HL-60/S4 (cell line): ENCODE measurements at regions not wholly inside any gene's neighbourhood (a gene's known extent, or its start where the extent isn't known, plus 50 kb on each side); places are given as distances from the start of the nearest gene placed in this dataset.

ENCODE experiments used
- in situ Hi-C: fragments of 300-500 bp; cut with MboI; formaldehyde crosslinking; loops from 2 replicates; pipeline ENCODE4 v1.14.3; 2022; ENCODE audit warnings: low sequenced_read_pairs

DNA sequence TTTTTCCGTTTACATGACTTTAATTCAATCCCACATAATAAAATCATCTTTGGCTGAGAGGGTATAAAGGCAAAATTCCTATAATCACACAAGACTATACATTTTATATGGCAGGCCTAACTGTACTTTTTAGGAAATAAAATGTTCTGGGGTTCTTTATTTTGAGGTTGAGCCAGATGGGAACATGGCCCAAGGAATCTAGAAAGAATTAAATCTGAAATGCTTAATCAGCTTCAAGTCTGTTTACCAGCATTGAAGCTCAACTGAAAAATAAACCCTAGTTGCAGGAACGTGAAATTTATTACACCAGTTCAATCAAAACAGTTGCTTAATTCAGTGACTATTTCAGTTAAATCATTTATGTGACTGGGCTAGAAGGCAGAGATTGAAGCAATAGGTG is 191.0 kb upstream of the BTG1 start:
- in situ Hi-C loops, result no loop called here

DNA sequence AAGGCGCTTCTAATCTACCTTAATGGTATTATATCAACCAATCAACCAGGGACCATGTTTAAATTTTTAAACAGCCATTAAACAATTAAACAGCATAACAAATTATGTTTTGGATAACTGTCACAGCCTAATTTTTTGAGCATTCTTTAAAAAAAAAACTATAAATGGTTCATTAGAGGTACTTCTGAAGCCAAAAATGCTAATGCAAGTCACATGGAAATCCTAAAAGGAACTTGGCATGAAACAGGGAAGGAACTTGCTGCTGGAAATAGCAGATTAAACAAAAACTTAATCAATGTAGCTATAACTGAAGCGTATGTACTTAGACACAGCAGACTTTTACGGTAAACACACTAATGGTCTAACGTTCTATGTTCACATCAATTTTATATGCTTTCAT is 190.2 kb upstream of the BTG1 start:
- in situ Hi-C loops, result no loop called here

DNA sequence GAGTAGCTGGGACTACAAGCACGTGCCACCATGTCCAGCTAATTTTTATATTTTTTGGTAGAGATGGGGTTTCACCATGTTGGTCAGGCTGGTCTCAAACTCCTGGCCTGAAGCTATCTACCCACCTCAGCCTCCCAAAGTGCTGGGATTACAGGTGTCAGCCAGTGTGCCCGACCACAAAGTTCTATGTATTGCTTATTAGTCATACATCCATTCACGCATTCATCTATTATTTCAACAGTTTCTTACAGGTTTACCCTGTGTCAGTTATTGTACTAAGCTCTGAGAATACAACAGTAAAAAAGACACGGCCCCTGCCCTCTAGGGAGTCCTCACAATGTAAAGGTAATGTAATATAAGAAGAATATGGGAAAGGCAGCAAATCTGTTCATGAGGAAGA is 188.9 kb upstream of the BTG1 start:
- in situ Hi-C loops, result no loop called here

DNA sequence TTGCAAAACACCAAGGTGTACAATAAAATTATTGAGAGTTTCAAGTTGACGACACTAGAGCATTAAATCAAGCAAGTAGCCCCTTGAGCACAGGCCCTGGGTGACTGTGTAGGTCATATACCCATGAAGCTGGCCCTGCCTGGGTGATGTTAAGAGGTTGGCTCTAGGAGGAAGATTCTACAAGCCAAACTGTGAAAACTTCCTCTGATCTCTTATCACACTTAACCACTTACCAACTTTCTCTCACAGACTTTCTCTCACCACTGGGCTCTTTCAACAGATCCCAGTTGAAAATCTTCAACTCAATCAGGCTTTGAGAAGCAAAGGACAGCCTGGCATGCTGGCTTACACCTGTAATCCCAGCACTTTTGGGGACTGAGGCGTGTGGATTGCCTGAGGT is 186.9 kb upstream of the BTG1 start:
- in situ Hi-C loops, result no loop called here

DNA sequence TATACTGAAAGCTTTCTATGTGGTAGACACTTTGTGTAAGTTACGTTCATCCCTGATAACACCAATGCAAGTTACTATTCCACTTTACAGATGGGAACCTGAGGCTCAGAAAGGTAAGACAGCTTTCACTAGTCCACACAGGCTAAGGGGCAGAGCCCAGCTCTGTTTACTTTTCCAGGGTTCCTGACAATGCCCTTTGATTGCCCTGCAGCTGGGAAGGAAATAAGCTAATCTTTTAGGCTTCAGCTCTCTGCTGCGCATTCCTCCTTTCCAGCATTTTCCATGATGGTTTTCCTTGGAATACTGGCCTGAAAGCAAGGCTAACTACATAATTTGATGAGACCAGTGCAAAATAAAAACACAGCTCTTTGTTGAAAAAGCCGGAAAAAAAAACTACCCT is 185.7 kb upstream of the BTG1 start:
- in situ Hi-C loops, result no loop called here

DNA sequence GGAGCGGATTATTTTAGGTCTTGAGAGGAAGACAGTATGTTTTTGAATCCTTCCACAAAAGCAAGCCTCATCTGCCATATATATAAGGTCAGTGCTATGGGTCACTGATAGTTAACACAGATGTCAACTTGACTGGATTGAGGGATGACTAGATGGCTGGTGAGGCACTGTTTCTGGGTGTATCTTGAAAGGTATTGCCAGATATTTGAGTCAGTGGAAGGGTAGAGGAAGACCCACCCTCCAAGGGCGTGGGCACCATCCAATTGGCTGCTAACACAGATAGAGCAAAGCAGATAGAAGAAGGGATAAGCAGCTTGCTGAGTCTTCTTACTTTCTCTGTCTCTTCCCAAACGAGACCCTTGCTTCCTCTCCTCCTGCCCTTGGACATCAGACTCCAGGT is 185.0 kb upstream of the BTG1 start:
- in situ Hi-C loops, result no loop called here

DNA sequence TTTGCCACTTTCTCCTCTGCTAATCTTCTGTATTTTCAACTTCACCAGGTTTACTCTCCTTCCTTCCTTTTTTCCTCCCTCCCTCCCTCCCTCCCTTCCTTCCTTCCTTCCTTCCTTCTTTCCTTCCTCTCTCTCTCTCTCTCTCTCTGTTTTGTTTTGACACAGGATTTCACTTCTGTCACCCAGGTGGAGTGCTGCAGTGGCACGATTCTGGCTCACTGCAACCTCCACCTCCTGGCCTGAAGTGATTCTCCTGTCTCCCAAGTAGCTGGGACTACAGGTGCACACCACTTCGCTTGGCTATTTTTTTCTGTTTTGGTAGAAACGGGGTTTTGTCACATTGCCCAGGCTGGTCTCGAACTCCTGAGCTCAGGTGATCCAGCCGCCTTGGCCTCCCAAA is 181.2 kb upstream of the BTG1 start:
- in situ Hi-C loops, result no loop called here

DNA sequence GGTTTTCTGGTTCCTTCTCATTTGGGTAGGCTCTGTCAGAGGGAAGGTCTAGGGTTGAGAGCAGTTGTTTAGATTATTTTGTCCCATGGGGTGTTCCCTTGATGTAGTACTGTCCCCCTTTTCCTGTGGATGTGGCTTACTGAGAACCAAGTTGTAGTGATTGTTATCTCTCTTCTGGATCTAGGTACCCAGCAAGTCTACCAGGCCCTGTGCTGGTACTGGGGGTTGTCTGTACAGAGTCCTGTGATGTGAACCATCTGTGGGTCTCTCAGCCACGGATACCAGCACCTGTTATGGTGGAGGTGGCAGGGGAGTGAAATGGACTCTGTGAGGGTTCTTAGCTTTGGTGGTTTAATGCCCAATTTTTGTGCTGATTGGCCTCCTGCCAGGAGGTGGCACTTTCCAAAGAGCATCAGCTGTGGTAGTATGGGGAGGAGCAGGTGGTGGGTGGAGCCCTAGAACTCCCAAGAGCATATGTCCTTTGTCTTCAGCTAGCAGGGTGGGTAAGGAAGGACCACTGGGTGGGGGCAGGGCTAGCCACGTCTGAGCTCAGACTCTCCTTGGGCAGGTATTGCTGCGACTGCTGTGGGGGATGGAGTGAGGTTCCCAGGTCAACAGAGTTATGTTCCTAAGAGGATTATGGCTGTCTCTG is 179.3 kb upstream of the BTG1 start:
- in situ Hi-C loops, result no loop called here

DNA sequence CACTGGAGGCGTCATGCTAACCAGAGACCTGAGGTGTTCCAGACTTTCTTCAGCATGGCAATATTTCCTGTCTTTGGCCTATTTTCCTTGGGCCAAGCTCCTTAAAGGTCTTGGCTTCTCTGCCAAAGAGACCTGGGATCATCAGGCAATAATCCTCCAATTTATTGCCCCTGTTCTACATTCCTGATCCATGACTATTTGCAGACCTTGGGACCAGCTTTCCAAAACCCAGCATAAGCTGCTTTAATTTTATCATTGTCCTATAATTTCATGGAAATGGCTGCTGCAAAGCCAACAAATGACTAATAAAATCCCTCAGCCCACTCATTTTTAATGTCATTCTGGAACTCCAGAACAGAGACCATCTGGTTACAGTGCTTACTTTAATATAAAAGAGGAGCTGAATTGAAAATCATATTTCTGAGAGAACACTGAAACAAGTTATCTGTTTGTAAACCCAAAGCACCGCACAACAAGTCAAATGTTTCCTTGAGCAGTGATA is 166.9 kb upstream of the BTG1 start:
- in situ Hi-C loops, result no loop called here

DNA sequence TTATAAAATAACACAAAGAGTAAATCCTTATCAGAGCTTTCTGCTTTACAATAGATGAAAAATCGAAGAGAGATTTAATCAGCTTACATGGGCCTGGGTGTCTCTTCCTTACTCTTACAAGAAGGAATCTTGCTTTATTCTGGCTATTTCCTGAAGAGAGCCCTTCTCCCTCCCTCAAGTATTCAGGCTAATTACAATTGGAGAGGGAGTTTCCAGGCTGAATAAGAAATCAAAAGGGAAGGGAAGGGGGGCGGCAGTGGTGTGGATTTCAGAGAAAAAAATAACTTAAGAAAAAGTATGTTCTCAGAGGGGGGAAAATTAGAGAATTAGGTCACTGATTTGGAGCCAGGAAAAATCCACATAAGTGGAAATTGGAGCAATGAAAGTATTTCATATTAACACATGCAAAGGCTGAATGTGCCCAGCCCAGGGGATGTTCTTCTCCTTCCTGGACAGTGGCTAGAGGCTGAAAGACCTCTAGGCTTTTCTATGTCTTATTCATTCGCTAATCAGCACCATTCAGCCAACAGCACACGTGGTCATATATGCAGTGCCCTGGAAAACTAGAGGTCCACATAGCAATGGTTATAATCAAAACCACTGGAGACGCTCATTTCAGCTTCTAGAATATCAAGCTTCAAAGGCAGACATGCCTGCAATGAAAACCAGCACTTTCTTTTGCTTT is 158.9 kb upstream of the BTG1 start:
- in situ Hi-C loops, result no loop called here

DNA sequence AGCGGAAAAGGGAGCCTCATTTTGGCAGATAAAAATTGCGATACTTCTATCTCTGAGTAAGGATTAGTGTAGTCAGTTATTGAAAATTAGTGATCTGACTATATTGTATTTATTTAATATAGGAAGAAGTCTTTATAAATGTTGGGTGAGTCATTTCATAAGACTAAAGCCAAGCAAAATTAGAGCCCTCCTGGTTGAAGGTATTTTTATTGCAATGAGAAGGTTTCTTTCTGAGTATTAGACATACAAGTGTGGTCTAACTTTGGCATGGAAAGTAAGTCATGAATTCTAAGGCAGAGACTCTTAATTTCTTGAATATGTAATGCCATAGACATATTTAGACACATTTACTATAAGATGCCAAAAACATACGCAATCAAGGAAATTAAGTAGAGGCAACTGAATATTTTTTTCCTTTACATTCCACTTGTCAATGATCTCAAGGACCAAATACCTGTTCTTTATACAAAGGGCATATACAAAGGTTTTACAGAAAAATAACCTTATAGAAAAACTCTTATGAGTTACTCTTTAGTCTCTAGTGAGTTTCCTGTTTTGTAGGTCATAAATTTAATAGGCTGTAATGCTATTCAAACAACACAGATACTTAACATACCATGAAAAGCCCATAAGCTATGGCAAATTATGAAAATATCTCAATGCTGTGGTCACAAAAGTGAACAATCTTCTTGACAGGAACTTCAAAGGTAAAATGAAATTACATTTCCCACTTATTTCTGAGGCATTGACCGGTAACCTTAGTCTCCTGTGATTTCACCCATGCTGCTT is 156.6 kb upstream of the BTG1 start:
- in situ Hi-C loops, result no loop called here

DNA sequence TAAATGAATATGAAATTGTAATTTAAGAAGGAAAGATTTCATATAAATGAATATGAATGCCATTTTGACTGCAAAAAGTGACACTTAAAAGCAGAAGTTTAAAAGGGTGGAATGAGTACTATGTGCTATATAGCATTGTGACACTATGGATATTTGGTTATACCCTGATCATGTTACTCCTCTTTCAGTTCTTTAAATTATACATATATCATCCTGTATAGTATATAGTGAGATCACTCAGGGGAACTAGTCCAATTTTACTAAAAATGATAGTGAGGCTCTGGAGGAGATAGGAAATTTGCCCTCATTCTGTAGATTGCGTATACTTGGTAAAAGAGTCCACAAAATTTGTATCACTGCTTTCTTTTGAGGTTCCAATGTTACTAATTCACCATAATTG is 155.7 kb upstream of the BTG1 start:
- in situ Hi-C loops, result no loop called here

DNA sequence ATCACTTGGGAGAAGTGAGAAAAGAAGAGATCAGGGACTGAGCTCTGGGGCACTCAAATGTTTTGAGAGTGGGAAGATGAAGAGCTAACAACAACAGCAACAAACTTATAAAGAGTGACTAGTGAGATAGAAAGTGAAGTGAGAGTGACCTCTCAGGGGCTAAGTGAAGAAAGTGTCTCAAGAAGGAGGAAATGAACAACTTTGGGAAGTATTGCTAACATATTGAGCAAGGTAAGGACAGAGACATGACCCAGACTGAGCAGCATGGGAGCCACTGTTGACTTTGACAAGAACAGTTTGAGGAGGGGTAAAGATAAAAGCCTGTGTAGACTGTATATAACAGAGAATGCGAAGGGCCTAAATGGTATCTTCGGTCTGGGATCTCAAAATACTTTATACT is 155.1 kb upstream of the BTG1 start:
- in situ Hi-C loops, result no loop called here

DNA sequence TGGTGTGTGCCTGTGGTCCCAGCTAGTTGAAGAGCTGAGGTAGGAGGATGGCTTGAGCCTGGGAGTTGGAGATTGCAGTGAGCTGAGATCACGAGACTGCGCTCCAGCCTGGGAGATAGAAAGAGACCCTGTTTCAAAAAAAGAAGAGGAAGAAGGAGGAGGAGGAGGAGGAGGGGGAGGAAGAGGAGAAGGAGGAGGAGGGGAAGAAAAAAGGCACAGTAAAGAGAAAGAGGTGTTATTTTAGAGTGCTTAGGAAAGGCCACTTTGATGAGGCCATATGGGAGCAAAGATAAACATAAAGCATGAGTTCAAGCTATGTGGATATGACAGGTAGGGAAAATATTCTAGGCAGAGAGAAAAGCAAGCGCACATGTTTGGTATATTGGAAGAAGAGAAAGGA is 154.1 kb upstream of the BTG1 start:
- in situ Hi-C loops, result no loop called here

DNA sequence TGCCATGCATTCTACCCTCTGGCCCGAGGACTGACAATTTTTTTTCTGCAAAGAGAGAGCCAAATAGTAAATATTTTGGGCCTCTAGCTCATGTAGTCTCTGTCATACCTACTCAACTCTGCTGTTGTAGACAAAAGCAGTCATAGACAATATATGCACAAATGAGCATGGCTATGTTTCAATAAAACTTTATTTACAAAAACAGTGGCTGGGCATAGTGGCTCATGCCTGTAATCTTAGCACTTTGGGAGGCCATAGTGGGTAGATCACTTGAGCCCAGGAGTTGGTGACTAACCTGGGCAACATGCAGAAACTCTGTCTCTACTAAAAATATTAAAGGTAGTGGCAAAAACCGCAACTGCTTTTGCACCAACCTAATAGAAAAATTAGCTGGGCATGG is 153.7 kb upstream of the BTG1 start:
- in situ Hi-C loops, result no loop called here

DNA sequence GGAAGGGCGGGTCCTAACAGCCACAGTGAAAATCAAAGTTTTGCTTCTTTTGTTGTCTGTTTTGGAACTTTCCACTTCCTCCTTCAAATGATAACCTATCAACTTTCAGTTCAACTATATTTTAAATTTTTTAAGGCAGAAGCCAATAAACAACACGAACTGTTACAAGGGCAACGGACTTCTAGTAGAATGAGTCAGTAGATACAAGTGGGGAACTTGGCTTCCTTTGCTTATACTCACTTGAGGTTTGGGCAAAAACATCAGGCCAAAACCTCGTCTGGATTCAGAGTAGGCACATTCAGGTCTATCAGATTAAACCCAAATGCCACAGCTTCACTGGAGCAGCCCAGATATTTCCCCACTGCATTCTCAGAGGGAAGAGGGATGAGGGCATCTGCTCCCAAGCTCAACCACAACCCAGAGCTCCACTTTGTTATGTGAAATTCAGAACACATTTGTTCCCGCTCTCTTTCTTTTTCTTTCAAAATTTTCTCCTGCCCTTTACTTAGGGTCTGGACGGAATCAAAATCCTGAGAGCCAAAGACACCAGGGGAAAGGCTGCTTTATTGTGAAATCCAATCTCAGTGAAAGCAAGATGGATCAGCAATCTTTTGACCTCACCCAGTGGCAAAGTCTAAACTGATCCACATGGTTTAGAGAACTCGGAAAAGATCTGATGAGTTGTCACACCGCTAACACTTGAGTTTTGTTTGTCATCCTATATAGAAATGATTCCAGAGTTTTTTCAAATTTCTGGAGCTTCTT is 152.5 kb upstream of the BTG1 start:
- in situ Hi-C loops, result no loop called here

DNA sequence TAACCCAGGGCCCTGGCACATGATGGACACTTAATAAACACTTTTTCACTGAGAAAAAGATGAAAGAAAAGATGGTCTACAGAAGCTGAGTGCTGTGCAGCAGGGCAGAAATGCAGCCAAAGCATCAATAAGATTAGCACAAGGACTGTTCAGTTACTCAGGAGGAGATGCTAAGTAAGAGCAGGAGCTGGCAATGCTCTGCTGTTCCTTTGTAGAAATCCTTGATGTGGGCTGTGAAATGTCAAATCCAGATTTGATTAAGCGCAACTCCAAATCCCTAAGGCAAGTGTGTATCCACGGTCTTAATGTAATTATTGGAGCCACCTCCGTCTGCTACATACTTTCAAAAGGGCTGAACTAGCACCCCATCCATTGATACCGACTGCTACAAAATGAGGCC is 151.8 kb upstream of the BTG1 start:
- in situ Hi-C loops, result no loop called here

DNA sequence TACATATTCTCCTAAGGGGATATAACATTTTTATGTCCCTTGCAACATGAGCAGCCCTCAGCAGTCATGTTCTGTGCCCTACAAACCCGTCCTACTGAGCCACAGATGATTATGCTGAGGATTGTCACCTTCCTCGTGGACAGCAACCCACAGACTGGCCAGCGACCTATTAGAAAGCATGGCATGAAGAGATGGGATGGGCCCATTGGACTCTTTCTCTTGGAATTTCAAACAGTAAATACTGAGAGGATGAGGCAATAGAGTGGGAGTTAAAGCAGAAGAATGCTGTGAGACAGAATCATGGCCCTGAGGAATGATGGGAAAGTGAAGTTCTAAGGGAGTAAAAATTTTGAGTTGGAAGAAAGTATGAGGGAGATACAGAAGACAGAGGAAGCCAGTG is 149.9 kb upstream of the BTG1 start:
- in situ Hi-C loops, result no loop called here

DNA sequence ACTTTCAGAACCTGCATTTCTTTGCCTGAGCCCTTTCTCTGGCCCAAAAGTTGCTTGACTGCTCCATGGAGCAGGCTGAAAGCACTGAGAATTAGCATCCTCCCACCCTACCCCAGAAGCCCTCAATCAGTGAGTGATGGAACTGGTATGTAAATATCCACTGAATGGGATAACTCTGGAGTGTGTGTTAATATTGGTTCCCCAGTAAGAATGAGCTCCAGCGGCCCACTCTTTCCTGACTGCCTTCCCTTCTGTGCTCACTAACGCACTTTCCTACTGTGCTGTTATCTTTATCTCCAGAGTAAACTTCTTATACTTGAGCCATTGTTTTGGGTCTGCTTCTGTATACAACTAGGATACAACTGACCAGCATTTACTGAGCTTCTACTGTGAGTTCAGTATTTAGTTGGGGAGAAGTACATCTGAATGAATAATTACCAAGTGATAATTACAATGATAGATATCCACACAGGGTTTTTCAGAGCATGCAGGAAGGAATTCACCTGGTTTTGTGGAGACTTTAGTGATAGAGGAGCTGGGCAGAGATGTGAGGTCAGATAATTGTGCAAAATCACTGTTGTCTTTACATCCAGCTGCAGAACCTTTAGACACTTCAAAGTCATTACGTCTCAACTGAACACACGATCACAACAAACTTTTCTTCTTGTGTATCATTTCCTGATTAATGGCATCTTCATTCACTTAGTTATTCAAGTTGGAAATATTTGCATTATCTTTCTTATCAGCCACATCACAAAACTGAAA is 149.2 kb upstream of the BTG1 start:
- in situ Hi-C loops, result no loop called here

DNA sequence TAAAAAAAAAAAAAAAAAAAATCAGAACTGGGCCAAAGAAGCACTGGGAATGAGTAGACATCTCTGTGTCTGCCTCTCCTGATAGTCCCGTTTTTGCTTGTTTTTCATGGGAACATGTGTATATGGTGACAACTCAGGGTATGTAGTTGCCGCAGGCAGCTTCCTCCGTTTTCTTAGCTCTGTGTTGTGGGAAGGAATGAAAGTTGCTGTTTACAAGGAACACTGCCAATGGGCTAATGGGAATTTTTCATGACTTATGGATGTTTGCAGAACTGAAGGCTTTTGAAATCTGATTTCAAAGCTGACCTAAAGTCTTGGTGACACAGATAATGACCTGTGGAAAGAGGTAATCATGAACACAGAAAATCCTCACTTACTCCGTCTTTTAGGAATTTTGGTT is 146.4 kb upstream of the BTG1 start:
- in situ Hi-C loops, result no loop called here

DNA sequence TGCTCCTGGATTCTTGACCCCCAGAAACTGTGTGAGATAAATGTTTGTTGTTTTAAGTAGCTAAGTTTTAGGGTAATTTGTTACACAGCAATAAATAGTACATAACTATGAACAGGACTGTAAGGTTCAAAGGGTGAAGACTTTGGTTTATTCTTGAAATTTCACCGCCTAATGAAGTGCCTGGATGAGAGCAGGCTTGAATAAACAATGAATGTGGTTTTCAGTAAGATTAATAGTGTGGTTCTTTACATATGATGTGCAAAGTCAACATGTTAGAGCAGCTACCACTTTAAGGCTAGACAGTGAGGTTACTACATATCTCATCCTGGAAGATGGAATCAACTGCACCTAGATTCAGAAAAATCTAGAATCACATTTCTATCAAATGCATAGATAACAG is 145.2 kb upstream of the BTG1 start:
- in situ Hi-C loops, result no loop called here
